GM13977 (cell line): ENCODE measurements at regions not wholly inside any gene's neighbourhood (a gene's known extent, or its start where the extent isn't known, plus 50 kb on each side); places are given as distances from the start of the nearest gene placed in this dataset.
"Not testable (repeated sequence)": the region's sequence is repeated elsewhere in the genome, so short reads cannot be mapped to it uniquely, and the experiment has no call there.

Experiments used
- DNase-seq: peaks from one replicate; pipeline ENCODE4 v3.0.0; 2012; ENCODE audit warnings: low spot score
- CTCF ChIP-seq: IDR thresholded peaks from 2 replicates; pipeline ENCODE4 v1.5.1; 2012; ENCODE audit warnings: mild to moderate bottlenecking, control low read depth; ENCODE audit not compliant: insufficient read depth; ENCODE audit errors: extremely low read depth, missing control alignments
- in situ Hi-C: fragments of 300-500 bp; cut with MboI; formaldehyde crosslinking; loops from one replicate; pipeline ENCODE4 v1.12.0; 2022; ENCODE audit warnings: low sequenced_read_pairs, low pct_unique_long_range_greater_than_20kb, mixed read lengths, inconsistent platforms; ENCODE audit not compliant: unreplicated experiment

GRCh38 chr12:114063435-114063834, 97.3 kb upstream of the RBM19 start:
- no peak for DNase-seq
- no peak for TF ChIP-seq CTCF
- in situ Hi-C loops: no loop called here

GRCh38 chr12:114056351-114056750, 90.2 kb upstream of the RBM19 start:
- in situ Hi-C loops, DNase-seq: not testable (repeated sequence)

- DNase-seq: no peak
- TF ChIP-seq CTCF: no peak
- in situ Hi-C loops: no loop called here
Observed at GRCh38 chr12:114054982-114055381, 88.9 kb upstream of the RBM19 start.

GRCh38 chr12:114046236-114046998, 80.3 kb upstream of the RBM19 start:
- in situ Hi-C loops: no loop called here

GRCh38 chr12:114045349-114045748, 79.2 kb upstream of the RBM19 start:
- in situ Hi-C loops: no loop called here
- TF ChIP-seq CTCF: no peak
- DNase-seq: no peak

More at GRCh38 chr12:114046236-114046998, 80.3 kb upstream of the RBM19 start:
- no peak for DNase-seq
- TF ChIP-seq CTCF: no peak

- in situ Hi-C loops: no loop called here
- DNase-seq: no peak
- TF ChIP-seq CTCF: no peak
Observed at GRCh38 chr12:114041590-114041989, 75.5 kb upstream of the RBM19 start.

GRCh38 chr12:114041136-114041535, 75.0 kb upstream of the RBM19 start:
- DNase-seq: no peak
- TF ChIP-seq CTCF: no peak
- in situ Hi-C loops: no loop called here
